ENCODE measurements at regions not wholly inside any gene's neighbourhood (a gene's known extent, or its start where the extent isn't known, plus 50 kb on each side); places are given as distances from the start of the nearest gene placed in this dataset.

GRCh38 chr16:54636221-54636793 lies 294.4 kb upstream of the IRX5 start:
- no peak overlapping the region for H3K27ac ChIP-seq
- no peak for DNase-seq (ENCODE audit: low read depth, low spot score)

- DNase-seq (ENCODE audit: low read depth, low spot score), result no peak
- no peak overlapping the region for H3K27ac ChIP-seq
These were observed 296.7 kb upstream of the IRX5 start for GRCh38 chr16:54633943-54634362.

GRCh38 chr16:54632322-54633220 lies 298.1 kb upstream of the IRX5 start:
- no peak for DNase-seq (ENCODE audit: low read depth, low spot score)
- H3K27ac ChIP-seq, result no peak overlapping the region

GRCh38 chr16:54631782-54632181 lies 298.9 kb upstream of the IRX5 start:
- no peak overlapping the region for H3K27ac ChIP-seq
- DNase-seq (ENCODE audit: low read depth, low spot score), result no peak

GRCh38 chr16:54630284-54630967 lies 300.2 kb upstream of the IRX5 start:
- no peak overlapping the region for H3K27ac ChIP-seq
- no peak for DNase-seq (ENCODE audit: low read depth, low spot score)

GRCh38 chr16:54628796-54629625 lies 301.7 kb upstream of the IRX5 start:
- H3K27ac ChIP-seq, result no peak overlapping the region
- DNase-seq (ENCODE audit: low read depth, low spot score), result no peak

GRCh38 chr16:54627616-54628015 lies 303.0 kb upstream of the IRX5 start:
- no peak for DNase-seq (ENCODE audit: low read depth, low spot score)
- H3K27ac ChIP-seq, result no peak overlapping the region

- H3K27ac ChIP-seq, result no peak overlapping the region
- DNase-seq (ENCODE audit: low read depth, low spot score), result no peak
These were observed 307.0 kb upstream of the IRX5 start for GRCh38 chr16:54623636-54624035.

GRCh38 chr16:54620197-54620596 lies 310.5 kb upstream of the IRX5 start:
- no peak for DNase-seq (ENCODE audit: low read depth, low spot score)
- no peak overlapping the region for H3K27ac ChIP-seq

GRCh38 chr16:54616610-54617009 lies 314.1 kb upstream of the IRX5 start:
- no peak overlapping the region for H3K27ac ChIP-seq
- DNase-seq (ENCODE audit: low read depth, low spot score), result no peak

GRCh38 chr16:54605536-54606066 lies 319.0 kb upstream of the IRX3 start:
- DNase-seq (ENCODE audit: low read depth, low spot score), result no peak
- H3K27ac ChIP-seq, result no peak overlapping the region

GRCh38 chr16:54602666-54603065 lies 316.1 kb upstream of the IRX3 start:
- DNase-seq (ENCODE audit: low read depth, low spot score), result no peak

GRCh38 chr16:54597222-54597621 lies 310.6 kb upstream of the IRX3 start:
- no peak for DNase-seq (ENCODE audit: low read depth, low spot score)
- H3K27ac ChIP-seq, result no peak overlapping the region

More at GRCh38 chr16:54602666-54603065, 316.1 kb upstream of the IRX3 start:
- H3K27ac ChIP-seq, result no peak overlapping the region

- H3K27ac ChIP-seq, result no peak overlapping the region
- no peak for DNase-seq (ENCODE audit: low read depth, low spot score)
These were observed 309.0 kb upstream of the IRX3 start for GRCh38 chr16:54595621-54596020.

- no peak for DNase-seq (ENCODE audit: low read depth, low spot score)
- H3K27ac ChIP-seq, result no peak overlapping the region
These were observed 308.2 kb upstream of the IRX3 start for GRCh38 chr16:54594601-54595391.

GRCh38 chr16:54591816-54592246 lies 305.2 kb upstream of the IRX3 start:
- DNase-seq (ENCODE audit: low read depth, low spot score), result no peak
- no peak overlapping the region for H3K27ac ChIP-seq

- no peak overlapping the region for H3K27ac ChIP-seq
- no peak for DNase-seq (ENCODE audit: low read depth, low spot score)
These were observed 304.2 kb upstream of the IRX3 start for GRCh38 chr16:54590836-54591235.

GRCh38 chr16:54589326-54589725 lies 302.7 kb upstream of the IRX3 start:
- no peak for DNase-seq (ENCODE audit: low read depth, low spot score)
- no peak overlapping the region for H3K27ac ChIP-seq

- no peak overlapping the region for H3K27ac ChIP-seq
- no peak for DNase-seq (ENCODE audit: low read depth, low spot score)
These were observed 301.4 kb upstream of the IRX3 start for GRCh38 chr16:54588026-54588425.

All from epithelial cell of prostate (primary cell).